HUES48 (cell line): ENCODE measurements at regions not wholly inside any gene's neighbourhood (a gene's known extent, or its start where the extent isn't known, plus 50 kb on each side); places are given as distances from the start of the nearest gene placed in this dataset.

Experiments used
- H3K27ac ChIP-seq: one replicate; pipeline ENCODE4 v1.7.0; 2013; ENCODE audit warnings: low read depth, low read length, inconsistent platforms
- H3K27me3 ChIP-seq: 2 replicates; pipeline ENCODE4 v1.6.1; 2013; ENCODE audit warnings: mild to moderate bottlenecking, low read length; ENCODE audit not compliant: control insufficient read depth, insufficient read depth
- H3K36me3 ChIP-seq: 2 replicates; pipeline ENCODE4 v1.6.1; 2013; ENCODE audit warnings: low read length; ENCODE audit not compliant: control insufficient read depth, insufficient read depth
- H3K4me1 ChIP-seq: 2 replicates; pipeline ENCODE4 v1.6.1; 2013; ENCODE audit warnings: mild to moderate bottlenecking, low read length; ENCODE audit not compliant: control insufficient read depth, insufficient read depth
- H3K4me3 ChIP-seq: 2 replicates; pipeline ENCODE4 v1.5.1; 2013; ENCODE audit warnings: mild to moderate bottlenecking, low read depth, low read length
- H3K9ac ChIP-seq: 2 replicates; pipeline ENCODE4 v1.6.1; 2013; ENCODE audit warnings: mild to moderate bottlenecking, low read depth, low read length, moderate library complexity
- H3K9me3 ChIP-seq: 2 replicates; pipeline ENCODE4 v1.6.1; 2013; ENCODE audit warnings: low read length; ENCODE audit not compliant: control insufficient read depth, insufficient read depth

DNA sequence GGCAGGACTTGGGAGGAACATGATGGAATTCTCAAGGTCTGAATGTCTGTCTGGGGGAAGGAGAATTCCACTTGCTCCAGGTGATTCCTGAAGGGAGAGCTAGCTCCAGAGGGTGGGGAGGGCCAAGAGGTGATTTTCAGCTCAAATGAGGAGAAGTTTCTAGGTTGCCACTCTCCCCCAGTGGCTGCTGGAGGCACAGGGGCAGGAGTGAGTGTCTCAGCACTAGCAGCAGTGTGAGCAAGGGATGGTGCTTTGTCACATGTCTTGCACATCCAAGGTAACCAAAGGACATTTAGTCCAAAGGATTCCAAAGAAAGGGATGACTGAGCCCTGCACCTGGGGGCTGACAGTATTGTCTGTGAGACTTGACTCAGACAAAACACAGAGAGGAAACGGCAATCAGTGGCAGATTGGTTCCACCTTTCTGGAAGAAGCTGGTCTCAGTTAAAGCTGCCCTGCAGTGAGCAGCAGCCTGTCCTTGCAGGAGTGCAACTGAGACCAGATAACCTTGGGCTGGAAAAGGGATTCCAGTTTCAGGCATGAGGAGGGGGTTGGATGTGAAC is 51.2 kb upstream of the PCBD1 start:
- Histone ChIP-seq H3K27me3 (no peaks in the 10 kb centered on the region), H3K4me3 (no peak overlapping the region), H3K9ac (no peak overlapping the region), H3K27ac (no peak overlapping the region), H3K4me1 (no peaks in the 10 kb centered on the region), H3K36me3 (no peaks in the 10 kb centered on the region), H3K9me3 (no peaks in the 10 kb centered on the region)

DNA sequence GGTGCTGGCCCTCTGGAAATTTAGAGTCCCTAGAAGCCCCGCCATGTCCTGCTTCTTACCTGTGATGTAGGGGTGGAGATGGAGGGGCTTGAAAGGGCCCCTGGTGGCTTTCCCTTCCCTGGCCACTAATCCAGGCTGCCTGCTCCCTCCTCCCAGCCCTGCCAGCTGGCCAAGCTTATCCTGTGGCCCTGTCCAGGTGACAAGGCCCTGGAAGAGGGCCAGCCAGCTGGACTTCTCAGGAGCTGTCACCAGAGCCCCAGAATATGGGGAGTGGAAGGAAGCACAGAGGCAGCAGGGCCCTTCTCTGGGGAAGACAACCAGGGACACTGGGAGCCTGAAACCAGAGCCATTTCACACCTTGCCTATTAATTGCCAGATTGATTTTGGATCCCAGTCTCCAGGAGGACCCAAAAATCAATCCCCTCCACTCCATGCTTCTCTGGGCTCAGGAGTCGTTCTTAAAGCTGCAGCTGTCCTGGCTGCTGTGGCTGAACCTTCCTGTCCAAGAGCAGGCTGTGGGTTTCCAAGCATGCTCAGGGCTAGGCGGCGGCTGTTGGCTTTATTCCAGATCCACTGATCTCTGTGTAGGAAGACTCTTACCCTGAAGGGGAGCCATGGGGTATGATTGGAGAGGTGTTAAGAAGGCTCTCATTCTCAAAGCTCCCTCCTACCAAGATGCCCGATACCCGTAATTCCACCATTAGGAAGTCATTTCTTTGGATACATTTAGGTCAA is 52.6 kb upstream of the PCBD1 start:
- H3K9ac ChIP-seq = no peak overlapping the region
- no peaks in the 10 kb centered on the region for H3K36me3 ChIP-seq
- no peaks in the 10 kb centered on the region for H3K4me1 ChIP-seq
- no peaks in the 10 kb centered on the region for H3K27me3 ChIP-seq
- H3K4me3 ChIP-seq = no peak overlapping the region
- H3K27ac ChIP-seq = no peak overlapping the region
- no peaks in the 10 kb centered on the region for H3K9me3 ChIP-seq

DNA sequence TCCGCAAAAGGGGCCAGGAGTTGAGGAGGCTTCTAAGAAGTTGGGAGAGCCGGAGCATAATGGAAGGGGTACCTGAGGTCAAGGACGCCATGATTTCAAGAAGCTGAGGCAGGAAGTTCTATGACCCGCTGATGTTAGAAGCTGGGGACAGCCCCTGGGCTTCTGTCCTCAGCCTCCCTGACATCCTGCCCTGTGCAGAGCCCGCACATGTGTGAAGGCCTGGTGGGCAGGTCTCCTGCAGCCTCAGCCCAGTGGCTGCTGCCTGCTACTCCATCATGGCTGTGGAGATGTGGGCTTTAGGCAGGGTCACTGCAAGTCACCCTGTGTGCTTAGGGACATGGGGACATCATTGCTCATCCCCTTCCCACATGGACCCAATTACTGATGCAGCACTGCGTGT is 53.8 kb upstream of the PCBD1 start:
- Histone ChIP-seq H3K36me3 (no peaks in the 10 kb centered on the region), H3K9me3 (no peaks in the 10 kb centered on the region), H3K27ac (no peak overlapping the region), H3K4me1 (no peaks in the 10 kb centered on the region), H3K27me3 (no peaks in the 10 kb centered on the region), H3K4me3 (no peak overlapping the region), H3K9ac (no peak overlapping the region)

DNA sequence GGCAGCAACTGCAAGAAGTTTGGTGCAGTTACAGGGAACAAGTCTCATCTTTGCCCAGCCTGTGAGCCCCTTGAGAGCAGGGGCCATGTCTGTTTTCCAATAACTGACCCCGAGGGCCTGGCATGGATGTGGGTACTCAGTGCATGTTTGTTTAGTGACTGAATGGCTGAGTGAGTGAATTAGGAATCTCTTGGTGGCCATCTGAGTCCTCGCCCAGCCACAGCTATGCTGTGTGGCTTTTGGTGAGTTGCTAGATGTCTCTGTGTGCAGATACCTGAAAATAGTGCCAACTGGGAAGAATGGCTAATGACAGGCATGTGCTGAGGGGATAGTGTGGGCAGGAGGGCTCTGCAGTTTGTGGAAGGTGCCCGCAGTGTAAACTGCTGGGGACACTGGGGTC is 54.4 kb upstream of the PCBD1 start:
- no peaks in the 10 kb centered on the region for H3K9me3 ChIP-seq
- H3K9ac ChIP-seq = no peak overlapping the region
- H3K27ac ChIP-seq = no peak overlapping the region
- no peak overlapping the region for H3K4me3 ChIP-seq
- H3K4me1 ChIP-seq = no peaks in the 10 kb centered on the region
- H3K27me3 ChIP-seq = no peaks in the 10 kb centered on the region
- no peaks in the 10 kb centered on the region for H3K36me3 ChIP-seq

DNA sequence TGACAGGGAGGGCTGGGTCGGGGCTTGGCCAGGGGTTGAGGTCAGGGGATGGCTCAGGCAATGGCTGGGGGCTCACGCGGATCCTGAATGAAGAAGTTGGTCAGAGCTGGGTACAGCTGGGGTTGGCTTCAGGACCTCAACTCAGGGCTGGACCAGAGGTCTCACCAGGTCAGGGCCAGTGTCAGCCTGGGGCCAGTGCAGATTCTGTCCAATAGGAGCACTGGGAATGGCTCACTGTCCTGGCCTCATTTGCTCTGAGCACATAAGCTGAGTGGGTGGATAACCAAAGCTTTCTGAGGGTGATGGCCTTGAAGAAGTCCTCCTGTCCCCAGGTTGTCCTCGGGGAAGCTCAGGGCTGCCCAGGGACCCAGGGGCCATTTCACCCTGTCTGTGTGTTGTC is 54.9 kb upstream of the PCBD1 start:
- no peaks in the 10 kb centered on the region for H3K4me1 ChIP-seq
- H3K27ac ChIP-seq = no peak overlapping the region
- no peaks in the 10 kb centered on the region for H3K36me3 ChIP-seq
- no peak overlapping the region for H3K4me3 ChIP-seq
- no peaks in the 10 kb centered on the region for H3K27me3 ChIP-seq
- no peaks in the 10 kb centered on the region for H3K9me3 ChIP-seq
- H3K9ac ChIP-seq = no peak overlapping the region

DNA sequence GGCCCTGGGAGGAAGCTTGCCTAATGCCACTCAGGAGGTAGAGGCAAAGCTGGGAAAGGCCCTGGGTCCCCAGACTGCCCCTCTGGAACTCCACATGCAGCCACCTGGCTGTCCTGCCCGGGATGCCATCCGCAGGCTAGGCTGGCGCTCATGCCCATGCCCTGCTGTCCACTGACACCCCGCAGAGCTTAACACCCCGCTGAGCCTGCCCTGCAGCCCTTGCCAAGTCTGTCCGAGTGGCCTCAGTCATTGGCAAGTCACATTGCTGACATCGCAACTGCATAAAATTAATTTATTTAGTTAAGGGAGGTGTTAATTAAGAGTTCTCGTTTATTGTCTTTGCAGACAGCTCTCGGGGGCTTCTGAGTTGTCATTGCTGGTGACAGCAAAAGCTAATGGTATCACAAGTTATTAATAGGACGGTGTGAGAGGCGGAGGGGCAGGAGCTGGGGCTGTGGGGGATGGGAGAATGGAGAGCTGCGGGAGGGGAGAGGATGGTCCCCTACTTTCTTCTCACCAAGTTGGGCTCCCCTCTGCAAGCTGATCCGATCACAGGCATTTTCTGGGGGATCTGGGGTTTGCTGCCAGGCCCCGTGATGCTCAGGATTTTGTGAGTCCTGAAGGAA is 55.6 kb upstream of the PCBD1 start:
- Histone ChIP-seq H3K4me1 (no peaks in the 10 kb centered on the region), H3K4me3 (no peak overlapping the region), H3K9ac (no peak overlapping the region), H3K9me3 (no peaks in the 10 kb centered on the region), H3K36me3 (no peaks in the 10 kb centered on the region), H3K27ac (no peak overlapping the region), H3K27me3 (no peaks in the 10 kb centered on the region)

DNA sequence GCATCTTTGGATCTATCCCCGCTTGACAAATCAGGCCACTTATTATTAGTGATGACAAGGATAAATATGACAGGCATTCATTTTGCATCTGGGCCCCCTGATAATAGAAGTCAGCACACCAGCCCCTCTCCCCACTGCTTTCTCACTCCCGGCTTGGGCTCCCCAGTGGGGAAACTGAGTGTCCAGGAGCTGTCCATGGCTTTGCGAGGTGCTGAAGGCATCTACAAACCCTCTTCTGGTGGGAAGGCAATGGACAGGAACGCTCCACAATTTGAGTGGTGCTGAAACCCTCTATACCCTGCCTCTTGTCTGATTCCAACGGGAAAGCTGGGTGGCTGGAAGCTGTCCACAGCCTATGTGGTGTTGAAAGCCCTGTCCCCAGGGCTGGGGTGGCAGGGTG is 61.7 kb upstream of the PCBD1 start:
- Histone ChIP-seq H3K4me1 (no peaks in the 10 kb centered on the region), H3K9ac (no peak overlapping the region), H3K27me3 (no peaks in the 10 kb centered on the region), H3K36me3 (no peaks in the 10 kb centered on the region), H3K27ac (no peak overlapping the region), H3K4me3 (no peak overlapping the region), H3K9me3 (no peaks in the 10 kb centered on the region)

DNA sequence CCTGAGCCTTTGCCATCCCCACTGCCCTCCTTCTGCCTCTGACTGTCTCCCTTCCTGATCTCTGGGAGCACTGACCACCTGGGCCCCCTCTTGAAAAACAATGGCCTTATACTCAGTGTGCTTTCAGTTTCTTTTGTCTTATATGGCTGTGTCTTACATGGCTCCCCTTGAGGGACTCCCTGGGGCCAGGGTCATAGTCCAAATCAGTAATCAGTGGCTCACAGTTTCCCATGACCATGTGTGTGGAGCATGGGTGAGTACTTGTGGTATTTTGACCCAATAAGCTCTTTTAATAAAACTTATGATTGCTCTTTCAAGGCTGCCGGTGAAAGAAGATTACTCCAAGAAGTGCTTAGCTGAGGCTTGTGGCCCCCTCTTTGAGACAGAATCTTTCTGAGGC is 62.4 kb upstream of the PCBD1 start:
- Histone ChIP-seq H3K27me3 (no peaks in the 10 kb centered on the region), H3K27ac (no peak overlapping the region), H3K4me3 (no peak overlapping the region), H3K9me3 (no peaks in the 10 kb centered on the region), H3K9ac (no peak overlapping the region), H3K36me3 (no peaks in the 10 kb centered on the region), H3K4me1 (no peaks in the 10 kb centered on the region)

DNA sequence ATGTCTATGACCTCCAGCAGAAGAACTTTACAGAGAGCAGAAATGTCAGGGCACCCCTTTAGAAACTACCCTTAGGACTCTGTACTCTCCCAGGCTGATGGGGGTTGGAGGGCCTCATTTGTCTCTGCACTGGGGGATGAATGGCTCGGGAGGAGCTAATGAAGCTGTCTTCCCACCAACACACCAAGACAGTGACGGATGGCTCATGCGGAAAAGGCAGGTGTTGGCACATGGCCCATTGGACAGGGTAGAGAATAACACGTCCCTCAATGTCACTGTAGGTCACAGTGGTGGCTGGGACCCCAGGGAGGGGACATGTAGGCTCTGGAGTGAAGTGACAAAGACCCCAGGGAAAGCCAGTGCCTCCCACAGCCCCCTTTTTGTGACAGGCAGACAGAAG is 64.0 kb upstream of the PCBD1 start:
- no peaks in the 10 kb centered on the region for H3K27me3 ChIP-seq
- no peak overlapping the region for H3K27ac ChIP-seq
- no peak overlapping the region for H3K9ac ChIP-seq
- no peaks in the 10 kb centered on the region for H3K9me3 ChIP-seq
- H3K36me3 ChIP-seq = no peaks in the 10 kb centered on the region
- no peaks in the 10 kb centered on the region for H3K4me1 ChIP-seq
- no peak overlapping the region for H3K4me3 ChIP-seq

DNA sequence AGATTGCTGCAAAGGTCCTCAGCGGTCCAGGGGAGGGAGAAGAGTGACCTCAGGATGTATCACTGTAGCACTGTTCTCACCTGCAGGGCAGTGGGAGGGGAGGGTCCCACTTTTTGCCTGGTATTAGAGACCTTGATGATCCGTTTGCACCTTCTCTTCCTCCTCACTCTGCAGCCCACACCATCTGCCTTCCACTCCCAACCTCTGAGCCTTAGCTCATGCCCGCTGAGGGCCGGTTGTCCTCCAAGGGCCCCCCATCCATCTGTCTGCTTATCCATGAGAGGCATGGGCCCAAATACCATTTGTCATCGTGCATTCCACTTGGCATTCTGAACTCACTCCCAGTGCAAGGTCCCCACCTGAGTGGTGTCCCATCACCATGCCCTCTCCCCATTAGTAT is 64.6 kb upstream of the PCBD1 start:
- Histone ChIP-seq H3K4me3 (no peak overlapping the region), H3K27ac (no peak overlapping the region), H3K4me1 (no peaks in the 10 kb centered on the region), H3K27me3 (no peaks in the 10 kb centered on the region), H3K9me3 (no peaks in the 10 kb centered on the region), H3K9ac (no peak overlapping the region), H3K36me3 (no peaks in the 10 kb centered on the region)

DNA sequence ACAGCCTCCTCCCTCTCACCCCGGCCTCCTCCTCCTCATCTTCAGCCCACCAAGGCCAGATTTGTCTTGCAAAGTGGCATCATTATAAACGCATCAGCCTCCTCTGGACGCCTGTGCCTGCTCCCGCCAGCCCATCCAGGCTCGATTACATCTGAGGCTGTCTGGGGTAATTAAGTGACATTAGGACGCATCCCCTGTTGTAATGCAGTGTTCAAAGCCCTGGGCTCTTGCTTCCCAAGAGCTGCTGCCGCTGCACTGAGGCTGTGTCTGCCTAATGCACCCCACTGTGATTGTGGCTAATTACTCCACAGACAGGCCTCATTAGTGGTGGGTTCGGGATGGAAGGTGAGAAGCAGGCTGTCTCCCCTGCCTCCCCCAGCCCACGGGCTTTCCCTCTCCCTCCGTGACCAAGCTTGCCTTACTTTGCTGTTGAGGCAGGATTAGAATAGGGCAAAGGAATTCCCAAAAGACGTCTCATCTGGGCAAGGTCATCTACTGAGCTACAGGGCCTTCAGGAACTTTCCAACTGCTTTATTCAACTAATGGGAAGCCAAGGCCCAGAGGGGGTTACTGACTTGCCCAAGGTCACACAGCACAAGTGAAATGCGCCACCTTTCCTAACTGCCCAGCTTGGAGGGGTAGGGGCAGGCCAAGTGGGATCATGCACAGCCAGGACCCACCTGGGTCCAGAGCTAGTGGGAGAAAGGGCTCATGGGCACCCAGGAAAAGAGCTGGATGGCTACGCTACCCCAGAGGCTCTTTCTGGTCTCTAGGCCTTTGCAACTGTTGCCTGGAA is 66.2 kb upstream of the PCBD1 start:
- no peaks in the 10 kb centered on the region for H3K9me3 ChIP-seq
- no peaks in the 10 kb centered on the region for H3K27me3 ChIP-seq
- H3K9ac ChIP-seq = no peak overlapping the region
- no peaks in the 10 kb centered on the region for H3K4me1 ChIP-seq
- H3K4me3 ChIP-seq = no peak overlapping the region
- H3K27ac ChIP-seq = no peak overlapping the region
- H3K36me3 ChIP-seq = no peaks in the 10 kb centered on the region
